Sigmoid colon (tissue), 6 donors: ENCODE measurements at regions not wholly inside any gene's neighbourhood (a gene's known extent, or its start where the extent isn't known, plus 50 kb on each side); places are given as distances from the start of the nearest gene placed in this dataset.

ENCODE experiments used
- DNase-seq: peaks from one replicate; pipeline ENCODE4 v3.0.0-alpha.2; 2019
- H3K27ac ChIP-seq, 4 donors: fragments of 200-600 bp; sonication (generic); one replicate each; pipeline ENCODE4 v1.5.1; 2016 to 2019; ENCODE audit warnings: mild to moderate bottlenecking in 1 of 4
- H3K27me3 ChIP-seq, 3 donors: fragments of 200-600 bp; sonication (generic); one replicate each; pipeline ENCODE4 v1.5.1; 2019; ENCODE audit warnings: mild to moderate bottlenecking in 1 of 3
- H3K36me3 ChIP-seq, 4 donors: fragments of 200-600 bp; sonication (generic); one replicate each; pipeline ENCODE4 v1.5.1; 2016 to 2019
- H3K4me1 ChIP-seq, 4 donors: fragments of 200-600 bp; sonication (generic); one replicate each; pipeline ENCODE4 v1.5.1; 2017 to 2019
- H3K4me3 ChIP-seq, 4 donors: fragments of 200-600 bp; sonication (generic); one replicate each; pipeline ENCODE4 v1.5.1; 2017 to 2019; ENCODE audit warnings: mild to moderate bottlenecking in 2 of 4, moderate library complexity in 1 of 4
- H3K9me3 ChIP-seq, 4 donors: fragments of 200-600 bp in 3 of 4; sonication (generic) in 3 of 4; one replicate each; pipeline versions ENCODE4 v1.5.1 to v1.6.1; 2013 to 2019
- EP300 ChIP-seq, 4 donors: sonication (generic); formaldehyde crosslinking; IDR thresholded peaks; one replicate each; pipeline ENCODE4 v1.6.1; 2017; ENCODE audit warnings: antibody characterized with exemption in 4 of 4
- POLR2A ChIP-seq, 2 donors: fragments of 450-650 bp; IDR thresholded peaks; one replicate each; pipeline ENCODE4 v1.6.1; 2016; ENCODE audit warnings: antibody characterized with exemption in 2 of 2, mild to moderate bottlenecking in 2 of 2, moderate library complexity in 2 of 2
- POLR2AphosphoS5 ChIP-seq, 4 donors: sonication (generic); formaldehyde crosslinking; IDR thresholded peaks; one replicate each; pipeline ENCODE4 v1.6.1; 2017; ENCODE audit warnings: antibody characterized with exemption in 4 of 4
- WGBS, 2 donors: extraction: QIAGEN DNeasy Blood & Tissue Kit; methylation state at CpG; one replicate each; pipeline ENCODE4 v1.1.7; 2013; 5-methylcytosine and 5-hydroxymethylcytosine counted together
- intact Hi-C: fragments of 100-400 bp; cut with DNase I; formaldehyde crosslinking; loops from one replicate; pipeline ENCODE4 v1.15.1; 2023
- TF ChIP-seq, protein P1 (sequence below), 4 experiments: fragments of 450-650 bp in 3 of 4; fragments of 200-600 bp in 1 of 4; IDR thresholded peaks; one replicate each; pipeline ENCODE4 v1.5.1; 2016 to 2019; ENCODE audit warnings: antibody characterized with exemption in 4 of 4, mild to moderate bottlenecking in 3 of 4, moderate library complexity in 2 of 4
- donor health status: healthy with polysubstance abuse.
- donor health status: healthy.

DNA sequence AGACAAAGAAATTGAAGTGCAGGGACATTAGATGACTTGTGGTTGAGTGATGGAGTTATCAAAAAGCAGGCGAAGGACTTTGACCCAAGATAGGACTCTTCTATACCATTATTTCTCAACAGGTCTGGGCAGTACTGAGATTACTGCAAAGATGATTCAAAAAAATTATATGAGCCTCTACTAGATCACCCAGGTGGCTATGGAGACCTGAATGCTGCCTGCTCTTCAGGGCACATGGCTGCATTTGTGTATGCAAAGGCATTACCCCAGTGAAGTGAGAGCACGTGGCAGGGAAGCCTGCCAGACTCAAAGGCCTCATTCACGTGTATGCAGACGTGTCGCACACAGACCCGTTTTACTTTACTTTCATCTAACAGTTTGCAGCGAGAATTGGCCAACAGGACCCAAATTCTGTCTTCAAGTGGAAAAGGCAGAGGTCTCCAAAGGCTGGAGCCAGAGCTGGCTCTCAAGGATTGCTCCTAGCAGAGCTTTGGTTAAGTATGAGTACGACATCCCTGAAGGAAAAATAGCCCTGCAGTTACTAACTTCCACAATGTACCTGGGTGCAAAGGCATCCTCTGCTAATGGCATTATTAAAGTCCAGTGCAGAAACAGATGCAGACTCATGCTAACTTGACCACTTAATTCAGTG is 113.8 kb upstream of the ARMC2 start:
- no peak overlapping the region for H3K27ac ChIP-seq
- H3K36me3 ChIP-seq: no peaks in the 10 kb centered on the region
- no peak for DNase-seq
- intact Hi-C loops: no loop called here
- 86 to 90% methylated on average over 8 of the region's 8 CpGs for WGBS, 2 donors
- H3K9me3 ChIP-seq: no peaks in the 10 kb centered on the region
- no peak overlapping the region for H3K4me3 ChIP-seq
- H3K27me3 ChIP-seq: no peaks in the 10 kb centered on the region
- H3K4me1 ChIP-seq: peaks cover 0 to 22% (median 14%) of the 10 kb centered on the region in 4 donors
- TF ChIP-seq POLR2A (IDR thresholded peaks at IDR 0.05): no peak
- no peak for TF ChIP-seq EP300 (IDR thresholded peaks at IDR 0.05)
- no peak for TF ChIP-seq POLR2AphosphoS5 (IDR thresholded peaks at IDR 0.05)
- TF ChIP-seq, protein P1, sequence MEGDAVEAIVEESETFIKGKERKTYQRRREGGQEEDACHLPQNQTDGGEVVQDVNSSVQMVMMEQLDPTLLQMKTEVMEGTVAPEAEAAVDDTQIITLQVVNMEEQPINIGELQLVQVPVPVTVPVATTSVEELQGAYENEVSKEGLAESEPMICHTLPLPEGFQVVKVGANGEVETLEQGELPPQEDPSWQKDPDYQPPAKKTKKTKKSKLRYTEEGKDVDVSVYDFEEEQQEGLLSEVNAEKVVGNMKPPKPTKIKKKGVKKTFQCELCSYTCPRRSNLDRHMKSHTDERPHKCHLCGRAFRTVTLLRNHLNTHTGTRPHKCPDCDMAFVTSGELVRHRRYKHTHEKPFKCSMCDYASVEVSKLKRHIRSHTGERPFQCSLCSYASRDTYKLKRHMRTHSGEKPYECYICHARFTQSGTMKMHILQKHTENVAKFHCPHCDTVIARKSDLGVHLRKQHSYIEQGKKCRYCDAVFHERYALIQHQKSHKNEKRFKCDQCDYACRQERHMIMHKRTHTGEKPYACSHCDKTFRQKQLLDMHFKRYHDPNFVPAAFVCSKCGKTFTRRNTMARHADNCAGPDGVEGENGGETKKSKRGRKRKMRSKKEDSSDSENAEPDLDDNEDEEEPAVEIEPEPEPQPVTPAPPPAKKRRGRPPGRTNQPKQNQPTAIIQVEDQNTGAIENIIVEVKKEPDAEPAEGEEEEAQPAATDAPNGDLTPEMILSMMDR (IDR thresholded peaks at IDR 0.05): no peak

DNA sequence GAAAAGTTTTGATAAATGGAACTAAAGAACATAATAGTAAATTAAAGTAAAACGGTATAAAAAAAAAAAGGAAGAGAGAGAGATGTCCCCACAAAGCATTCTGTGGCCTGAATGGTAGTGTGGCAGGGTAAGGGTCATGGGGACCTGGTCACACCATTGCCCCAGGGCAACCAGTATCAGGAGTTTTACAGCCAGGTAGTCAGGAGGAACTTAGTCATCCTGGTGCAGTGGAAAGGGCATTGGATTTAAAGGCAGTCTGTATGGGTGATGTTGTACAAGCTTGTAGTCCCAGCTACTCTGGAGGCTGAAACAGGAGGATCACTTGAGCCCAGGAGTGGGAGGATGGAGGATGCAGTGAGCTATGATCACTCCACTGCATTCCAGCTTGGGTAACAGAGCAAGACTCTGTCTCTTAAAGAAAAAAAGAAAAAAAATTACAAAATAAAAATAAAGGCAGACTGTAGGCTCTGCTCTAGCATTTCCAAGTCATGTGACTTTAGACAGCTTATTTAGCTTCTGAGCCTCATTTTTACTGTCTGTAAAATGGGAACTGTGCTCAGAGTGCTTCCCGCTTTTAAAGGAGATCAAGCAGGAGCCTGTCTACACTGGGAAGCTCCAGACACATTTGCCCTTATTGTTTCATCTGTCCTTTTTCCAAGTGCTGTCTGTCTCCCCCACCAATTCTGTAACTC is 112.8 kb upstream of the ARMC2 start:
- H3K36me3 ChIP-seq: no peaks in the 10 kb centered on the region
- no peaks in the 10 kb centered on the region for H3K27me3 ChIP-seq
- no peak overlapping the region for H3K4me3 ChIP-seq
- 93 to 95% methylated on average over 2 of the region's 2 CpGs for WGBS, 2 donors
- TF ChIP-seq POLR2AphosphoS5 (IDR thresholded peaks at IDR 0.05) (no peak), EP300 (IDR thresholded peaks at IDR 0.05) (no peak), POLR2A (IDR thresholded peaks at IDR 0.05) (no peak)
- TF ChIP-seq, protein P1 (IDR thresholded peaks at IDR 0.05): no peak
- intact Hi-C loops: no loop called here
- no peak overlapping the region for H3K27ac ChIP-seq
- DNase-seq: no peak
- no peaks in the 10 kb centered on the region for H3K9me3 ChIP-seq
- peaks cover 0 to 28% (median 19%) of the 10 kb centered on the region in 4 donors for H3K4me1 ChIP-seq

DNA sequence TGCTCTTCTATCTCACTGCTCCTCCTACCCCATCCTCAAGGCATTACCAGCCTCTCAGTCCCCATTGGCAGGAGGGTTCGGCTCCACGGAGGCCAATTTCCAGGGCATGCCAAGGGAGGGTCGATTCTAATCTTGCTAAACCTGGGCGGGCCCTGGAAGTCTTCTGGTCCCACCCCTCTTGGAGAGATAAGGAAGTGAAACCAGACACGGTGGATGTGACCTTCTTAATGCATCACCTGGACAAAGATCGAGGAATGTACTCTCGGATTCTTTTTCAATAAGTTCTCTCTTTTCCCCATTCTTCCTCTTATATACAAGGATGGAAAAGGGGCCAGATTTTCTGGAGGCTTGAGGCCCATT is 112.2 kb upstream of the ARMC2 start:
- WGBS, 2 donors: 26 to 65% methylated on average over 7 of the region's 7 CpGs
- intact Hi-C loops: no loop called here
- no peak for DNase-seq
- Histone ChIP-seq H3K36me3 (no peaks in the 10 kb centered on the region), H3K4me1 (peaks cover 0 to 33% (median 22%) of the 10 kb centered on the region in 4 donors), H3K27ac (no peak overlapping the region), H3K9me3 (no peaks in the 10 kb centered on the region), H3K4me3 (no peak overlapping the region), H3K27me3 (no peaks in the 10 kb centered on the region)
- no peak for TF ChIP-seq POLR2AphosphoS5 (IDR thresholded peaks at IDR 0.05)
- TF ChIP-seq, protein P1 (IDR thresholded peaks at IDR 0.05): no peak
- no peak for TF ChIP-seq EP300 (IDR thresholded peaks at IDR 0.05)

DNA sequence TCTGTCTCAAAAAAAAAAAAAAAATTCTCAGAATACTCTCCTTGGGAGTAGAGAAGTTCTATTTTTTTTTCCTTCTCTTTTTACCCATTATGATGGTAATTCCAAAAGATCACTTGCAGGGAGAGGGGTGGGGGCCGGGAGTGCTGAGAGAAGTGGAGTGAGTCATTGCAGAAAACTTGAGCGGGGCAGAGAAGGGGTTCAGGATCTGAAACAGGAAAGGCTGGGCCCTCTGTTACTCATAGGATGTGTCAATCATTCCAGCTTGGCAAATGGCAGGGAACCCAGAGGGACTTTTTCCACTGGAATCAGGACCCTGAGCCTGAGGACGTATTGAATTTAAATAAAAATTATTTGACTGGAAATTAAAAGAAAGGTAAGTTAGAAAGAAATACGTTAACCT is 111.4 kb upstream of the ARMC2 start:
- WGBS, 2 donors: 42 to 79% methylated on average over 4 of the region's 4 CpGs
- TF ChIP-seq EP300 (IDR thresholded peaks at IDR 0.05) (no peak), POLR2A (IDR thresholded peaks at IDR 0.05) (no peak), POLR2AphosphoS5 (IDR thresholded peaks at IDR 0.05) (no peak)
- TF ChIP-seq, protein P1 (IDR thresholded peaks at IDR 0.05): no peak
- Histone ChIP-seq H3K9me3 (no peaks in the 10 kb centered on the region), H3K4me1 (peaks cover 0 to 38% (median 29%) of the 10 kb centered on the region in 4 donors), H3K36me3 (no peaks in the 10 kb centered on the region), H3K27ac (no peak overlapping the region), H3K27me3 (no peaks in the 10 kb centered on the region), H3K4me3 (no peak overlapping the region)
- intact Hi-C loops: no loop called here
- no peak for DNase-seq
